Fibroblast of villous mesenchyme (primary cell): ENCODE measurements at regions not wholly inside any gene's neighbourhood (a gene's known extent, or its start where the extent isn't known, plus 50 kb on each side); places are given as distances from the start of the nearest gene placed in this dataset.

Experiments
- DNase-seq: peaks from one replicate; pipeline ENCODE4 v3.0.0-alpha.2; 2010; ENCODE audit warnings: low read depth
- H3K4me3 ChIP-seq: 2 replicates; pipeline ENCODE4 v1.5.1; 2011; ENCODE audit warnings: low read depth, mild to moderate bottlenecking, low read length
- TF ChIP-seq, protein P1 (sequence below): IDR thresholded peaks from 2 replicates; pipeline ENCODE4 v1.5.1; 2012; ENCODE audit warnings: low read depth, mild to moderate bottlenecking, low read length; ENCODE audit not compliant: insufficient read depth

- no peak for DNase-seq
- TF ChIP-seq, protein P1, sequence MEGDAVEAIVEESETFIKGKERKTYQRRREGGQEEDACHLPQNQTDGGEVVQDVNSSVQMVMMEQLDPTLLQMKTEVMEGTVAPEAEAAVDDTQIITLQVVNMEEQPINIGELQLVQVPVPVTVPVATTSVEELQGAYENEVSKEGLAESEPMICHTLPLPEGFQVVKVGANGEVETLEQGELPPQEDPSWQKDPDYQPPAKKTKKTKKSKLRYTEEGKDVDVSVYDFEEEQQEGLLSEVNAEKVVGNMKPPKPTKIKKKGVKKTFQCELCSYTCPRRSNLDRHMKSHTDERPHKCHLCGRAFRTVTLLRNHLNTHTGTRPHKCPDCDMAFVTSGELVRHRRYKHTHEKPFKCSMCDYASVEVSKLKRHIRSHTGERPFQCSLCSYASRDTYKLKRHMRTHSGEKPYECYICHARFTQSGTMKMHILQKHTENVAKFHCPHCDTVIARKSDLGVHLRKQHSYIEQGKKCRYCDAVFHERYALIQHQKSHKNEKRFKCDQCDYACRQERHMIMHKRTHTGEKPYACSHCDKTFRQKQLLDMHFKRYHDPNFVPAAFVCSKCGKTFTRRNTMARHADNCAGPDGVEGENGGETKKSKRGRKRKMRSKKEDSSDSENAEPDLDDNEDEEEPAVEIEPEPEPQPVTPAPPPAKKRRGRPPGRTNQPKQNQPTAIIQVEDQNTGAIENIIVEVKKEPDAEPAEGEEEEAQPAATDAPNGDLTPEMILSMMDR: no peak
Measured at GRCh38 chr6:170023620-170024521, 267.0 kb downstream of the DLL1 start.

DNA sequence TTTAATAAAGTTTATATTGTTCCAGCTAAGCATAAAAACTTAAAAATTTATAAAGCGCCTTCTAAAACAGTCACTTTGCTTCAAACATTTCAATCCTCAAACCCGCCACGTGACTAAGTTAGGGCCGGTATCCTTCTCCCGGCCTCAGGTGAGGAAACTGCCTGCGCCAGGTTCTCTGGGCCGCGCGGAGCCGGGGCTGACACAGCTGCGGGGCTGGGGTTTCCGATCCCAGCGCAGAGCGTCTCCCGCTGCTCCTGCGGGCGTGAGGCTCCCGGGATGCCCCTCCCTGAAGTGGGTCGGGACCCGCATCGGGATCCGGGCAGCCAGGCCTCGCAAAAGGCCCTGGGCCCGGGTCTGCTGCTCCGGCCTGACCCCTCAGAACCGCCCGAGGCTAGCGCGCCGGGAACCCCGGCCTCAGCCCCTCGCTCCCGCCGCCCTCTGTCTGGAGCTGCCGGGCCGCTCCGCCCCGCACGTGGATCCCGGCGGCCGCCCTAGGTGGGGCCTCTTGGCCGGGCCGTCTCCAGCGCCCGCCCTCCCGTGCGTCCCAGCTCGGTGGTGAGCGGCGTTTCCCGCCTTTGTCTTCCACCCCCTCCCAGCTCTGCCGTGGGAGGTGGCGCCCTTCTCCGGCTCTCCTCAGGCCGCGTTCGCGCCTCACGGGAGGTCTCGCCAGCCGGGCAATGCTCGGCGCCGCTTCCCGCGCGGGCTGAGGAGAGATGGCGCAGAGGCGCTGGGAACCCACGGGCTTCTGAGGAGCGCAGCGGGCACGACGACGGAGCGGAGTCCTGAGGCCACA lies 267.9 kb downstream of the DLL1 start:
- H3K4me3 ChIP-seq: no peak overlapping the region
- TF ChIP-seq, protein P1: no peak
- no peak for DNase-seq

More at GRCh38 chr6:170023620-170024521, 267.0 kb downstream of the DLL1 start:
- no peak overlapping the region for H3K4me3 ChIP-seq

- TF ChIP-seq, protein P1: no peak
- DNase-seq: no peak
- no peak overlapping the region for H3K4me3 ChIP-seq
Measured at GRCh38 chr6:170022291-170022722, 268.6 kb downstream of the DLL1 start.

DNA sequence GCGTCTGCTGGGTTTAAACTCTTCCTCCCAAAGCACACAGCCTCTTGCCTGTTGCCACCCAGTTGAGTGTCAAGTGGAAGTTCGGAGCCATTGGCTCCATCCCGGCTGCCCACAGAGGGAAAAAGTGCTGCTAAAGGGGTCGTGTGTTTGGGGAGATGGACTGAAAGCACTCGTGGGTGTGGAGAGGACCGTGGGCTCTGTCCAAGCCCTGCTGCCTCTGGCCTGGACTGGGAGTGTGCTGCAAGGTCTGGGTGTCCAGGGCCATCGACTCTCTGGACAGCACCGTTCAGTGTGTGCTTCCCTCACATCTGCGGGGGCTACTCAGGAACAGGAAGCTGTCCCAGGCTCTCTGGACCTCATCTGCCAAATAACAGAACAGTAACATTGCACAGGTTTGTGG lies 269.3 kb downstream of the DLL1 start:
- no peak for DNase-seq
- no peak overlapping the region for H3K4me3 ChIP-seq
- TF ChIP-seq, protein P1: no peak

GRCh38 chr6:170019818-170020583 lies 268.6 kb downstream of the ERMARD start:
- no peak for DNase-seq
- H3K4me3 ChIP-seq: no peak overlapping the region
- TF ChIP-seq, protein P1: no peak

DNA sequence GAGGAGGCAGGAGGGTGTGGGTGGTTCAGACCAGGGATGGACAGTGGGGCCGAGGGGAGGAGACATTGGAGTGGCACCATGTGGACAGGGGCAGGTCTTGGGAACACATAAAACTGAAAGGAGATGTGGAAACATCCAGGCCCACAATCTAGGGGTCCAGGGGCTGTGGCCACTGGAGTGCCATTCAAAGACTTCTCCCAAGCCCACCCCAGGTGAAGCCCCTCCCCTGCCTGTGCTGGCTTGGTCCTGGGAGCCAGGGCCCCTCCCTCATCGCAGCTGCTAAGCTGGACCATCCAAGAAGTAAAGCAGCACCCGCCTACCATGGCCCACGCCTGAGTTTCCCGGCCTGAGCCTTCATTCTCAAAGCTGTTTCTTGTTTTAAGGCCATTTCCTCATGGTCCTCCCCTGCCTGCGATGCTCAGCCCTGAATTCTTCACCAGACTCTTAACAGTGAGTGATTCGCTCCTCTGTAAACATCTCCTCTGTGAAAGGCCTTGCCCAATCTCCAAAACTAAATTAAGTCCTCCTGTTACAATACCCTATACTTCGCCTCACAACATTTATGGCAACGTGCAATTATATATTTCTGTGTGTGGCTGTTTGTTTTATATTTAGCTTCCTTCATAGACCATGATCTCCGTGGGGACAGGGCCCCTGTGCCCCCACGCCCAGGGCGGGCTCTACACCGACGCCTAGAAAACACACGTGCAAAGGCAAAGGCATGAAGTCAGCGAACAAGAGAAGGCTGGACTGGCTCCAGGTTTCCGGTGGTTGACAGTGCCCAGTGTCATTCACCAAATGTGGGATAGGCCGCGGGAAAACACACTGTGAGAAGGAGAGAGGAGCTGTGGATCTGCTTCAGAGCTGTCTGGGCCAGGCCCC lies 267.8 kb downstream of the ERMARD start:
- peak; percentile 36 for DNase-seq
- H3K4me3 ChIP-seq: no peak overlapping the region
- TF ChIP-seq, protein P1: no peak
